HL-60 (cell line): ENCODE measurements at regions not wholly inside any gene's neighbourhood (a gene's known extent, or its start where the extent isn't known, plus 50 kb on each side); places are given as distances from the start of the nearest gene placed in this dataset.
"Not testable (repeated sequence)": the region's sequence is repeated elsewhere in the genome, so short reads cannot be mapped to it uniquely, and the experiment has no call there.

Experiments used
- DNase-seq, 2 experiments: peaks; one replicate each; pipeline ENCODE4 v3.0.0-alpha.2; 2010 to 2020; ENCODE audit warnings: low read depth in 1 of 2, low spot score in 1 of 2
- H3K27ac ChIP-seq: fragments of 250-450 bp; sonication (Bioruptor Pico); replicated peaks from 2 replicates; pipeline ENCODE4 v1.5.1; 2020; ENCODE audit warnings: mild to moderate bottlenecking, moderate library complexity
- H3K27me3 ChIP-seq: fragments of 250-450 bp; sonication (Bioruptor Pico); 2 replicates; pipeline ENCODE4 v1.5.1; 2021; ENCODE audit warnings: mild to moderate bottlenecking, moderate library complexity; ENCODE audit not compliant: insufficient read depth, poor library complexity, severe bottlenecking
- H3K4me3 ChIP-seq: replicated peaks from 2 replicates; pipeline ENCODE4 v1.5.1; 2011; ENCODE audit warnings: mild to moderate bottlenecking, control low read depth, low read length; ENCODE audit not compliant: insufficient read depth
- CTCF ChIP-seq: IDR thresholded peaks from one replicate; pipeline ENCODE4 v1.5.1; 2011; ENCODE audit warnings: low read length, control low read depth, inconsistent platforms; ENCODE audit not compliant: insufficient read depth
- GABPA ChIP-seq: IDR thresholded peaks from 2 replicates; pipeline ENCODE4 v1.6.1; 2012; ENCODE audit warnings: low read depth
- POLR2AphosphoS5 ChIP-seq: IDR thresholded peaks from 2 replicates; pipeline ENCODE4 v1.6.1; 2012; ENCODE audit warnings: low read depth
- REST ChIP-seq: IDR thresholded peaks from 2 replicates; pipeline ENCODE4 v1.6.1; 2012; ENCODE audit warnings: low read depth; ENCODE audit not compliant: insufficient replicate concordance
- SPI1 ChIP-seq: IDR thresholded peaks from 2 replicates; pipeline ENCODE4 v1.6.1; 2012; ENCODE audit warnings: low read depth, mild to moderate bottlenecking, borderline replicate concordance

- TF ChIP-seq GABPA (no peak), POLR2AphosphoS5 (no peak), REST (no peak), CTCF (no peak), SPI1 (no peak)
- Histone ChIP-seq H3K27ac (no peak overlapping the region), H3K4me3 (no peak overlapping the region), H3K27me3 (no peaks in the 10 kb centered on the region)
- no peak for DNase-seq
Observed at GRCh38 chr10:63689768-63690167, 168.6 kb downstream of the REEP3 start.

- Histone ChIP-seq H3K27ac (no peak overlapping the region), H3K4me3 (no peak overlapping the region), H3K27me3 (no peaks in the 10 kb centered on the region)
- TF ChIP-seq GABPA: no peak
- TF ChIP-seq SPI1: peak; percentile 51; the same call in 1 of the 2 replicates
- DNase-seq: no peak
Observed at GRCh38 chr10:63692220-63692896, 171.2 kb downstream of the REEP3 start.

GRCh38 chr10:63693021-63693420, 171.8 kb downstream of the REEP3 start:
- not testable (repeated sequence) for DNase-seq, H3K27ac ChIP-seq, H3K27me3 ChIP-seq, H3K4me3 ChIP-seq

- TF ChIP-seq POLR2AphosphoS5 (no peak), REST (no peak), GABPA (no peak), SPI1 (no peak), CTCF (no peak)
- DNase-seq: no peak
- H3K27ac ChIP-seq: no peak overlapping the region
- H3K27me3 ChIP-seq: no peaks in the 10 kb centered on the region
- no peak overlapping the region for H3K4me3 ChIP-seq
Observed at GRCh38 chr10:63696205-63696604, 175.0 kb downstream of the REEP3 start.

GRCh38 chr10:63697956-63698786, 177.0 kb downstream of the REEP3 start:
- Histone ChIP-seq H3K27ac (no peak overlapping the region), H3K4me3 (no peak overlapping the region), H3K27me3 (no peaks in the 10 kb centered on the region)
- no peak for TF ChIP-seq REST
- TF ChIP-seq SPI1: peak; percentile 96
- no peak for TF ChIP-seq CTCF
- TF ChIP-seq POLR2AphosphoS5: no peak
- no peak for DNase-seq
